ENCODE measurements at regions not wholly inside any gene's neighbourhood (a gene's known extent, or its start where the extent isn't known, plus 50 kb on each side); places are given as distances from the start of the nearest gene placed in this dataset.

DNA sequence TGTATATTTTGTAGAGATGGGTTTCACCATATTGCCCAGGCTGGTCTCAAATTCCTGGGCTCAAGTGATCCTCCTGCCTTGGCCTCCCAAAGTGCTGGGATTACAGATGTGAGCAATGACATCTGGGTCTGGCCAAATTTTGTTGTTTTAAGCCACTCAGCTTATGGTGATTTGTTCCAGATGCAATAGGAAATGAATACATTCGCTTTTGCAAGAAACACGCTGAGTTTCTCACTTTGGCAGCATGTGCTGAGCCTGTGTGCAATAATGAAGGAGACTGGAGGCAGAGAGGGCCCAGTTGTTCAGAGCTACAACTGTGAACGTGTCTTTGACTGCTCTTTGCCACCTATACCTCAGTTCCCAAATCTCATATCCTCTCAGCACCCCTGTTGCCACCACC, 56.4 kb downstream of the KIF4B start:
- Histone ChIP-seq H4K8ac (ENCODE audit: extremely low read depth, insufficient read depth, low read length) (no peak overlapping the region), H2BK12ac (ENCODE audit: low read depth, low read length) (no peak overlapping the region), H3K36me3 (ENCODE audit: control insufficient read depth in 2 of 4, insufficient read depth in 4 of 4, low read length in 3 of 4) (no peaks in the 10 kb centered on the region), H4K91ac (replicated peaks; ENCODE audit: insufficient read length, low read length) (no peak overlapping the region), H3K79me1 (ENCODE audit: low read depth, low read length) (no peaks in the 10 kb centered on the region), H3K18ac (ENCODE audit: extremely low read depth, low read length) (no peak overlapping the region), H2BK20ac (ENCODE audit: low read length) (no peak overlapping the region), H2BK120ac (replicated peaks; ENCODE audit: low read depth, low read length) (no peak overlapping the region), H2AFZ (ENCODE audit: low read length) (no peak overlapping the region), H3K4ac (replicated peaks; ENCODE audit: insufficient read length, low read depth, low read length) (no peak overlapping the region), H4K5ac (ENCODE audit: insufficient read length, low read depth, low read length) (no peak overlapping the region), H4K20me1 (replicated peaks in 1 of 2; ENCODE audit: control insufficient read depth in 1 of 2, insufficient read depth in 2 of 2, low read length in 2 of 2) (no peaks in the 10 kb centered on the region), H3K9me3 (ENCODE audit: insufficient read depth in 2 of 2, low read depth in 1 of 2, low read length in 1 of 2) (no peaks in the 10 kb centered on the region), H3K27ac (ENCODE audit: low read depth, low read length) (no peak overlapping the region), H2BK15ac (ENCODE audit: low read length) (no peak overlapping the region), H3K27me3 (replicated peaks in 1 of 4; ENCODE audit: control insufficient read depth in 3 of 4, extremely low read depth in 1 of 4, insufficient read depth in 3 of 4, low read length in 3 of 4) (no peaks in the 10 kb centered on the region), H3K56ac (replicated peaks; ENCODE audit: insufficient read length, low read depth, low read length) (no peak overlapping the region), H3K79me2 (ENCODE audit: control insufficient read depth in 1 of 2, insufficient read depth in 2 of 2, low read length in 2 of 2) (no peaks in the 10 kb centered on the region), H3K14ac (ENCODE audit: insufficient read length) (no peak overlapping the region), H2BK5ac (ENCODE audit: low read depth, low read length) (no peak overlapping the region), H3K9ac (replicated peaks in 1 of 4; ENCODE audit: extremely low read depth in 1 of 4, low read depth in 3 of 4, low read length in 3 of 4) (no peak overlapping the region), H3K4me1 (replicated peaks in 1 of 4; ENCODE audit: control insufficient read depth in 3 of 4, insufficient read depth in 4 of 4, low read length in 3 of 4) (no peaks in the 10 kb centered on the region), H3K23ac (ENCODE audit: insufficient read length) (no peak overlapping the region), H3K23me2 (ENCODE audit: low read depth, low read length) (no peaks in the 10 kb centered on the region), H2AK5ac (ENCODE audit: low read depth, low read length) (no peak overlapping the region), H3K4me3 (ENCODE audit: extremely low read depth in 1 of 4, insufficient read depth in 2 of 4, low read depth in 3 of 4, low read length in 4 of 4) (no peak overlapping the region), H3K4me2 (ENCODE audit: insufficient read depth in 1 of 2, low read depth in 2 of 2, low read length in 2 of 2) (no peak overlapping the region)
- 89% methylated on average over 3 of the region's 3 CpGs; no CpG with 5 or more reads in 1 of the 2 experiments for WGBS, 2 experiments (ENCODE audit: extremely low coverage in 1 of 2, insufficient coverage in 1 of 2, insufficient read length in 1 of 2, insufficient replicate concordance in 2 of 2, low coverage in 1 of 2, low lambda C conversion rate in 2 of 2, missing lambda C conversion rate in 1 of 2)
- ChIA-PET CTCF (ENCODE audit: partially characterized antibody) (no interaction called here), POLR2A (ENCODE audit: partially characterized antibody) (no interaction called here)
- FAIRE-seq = no peak
- DNase-seq (ENCODE audit: low read depth in 1 of 2, low spot score in 2 of 2) = no peak
- TF ChIP-seq ASH2L (IDR thresholded peaks at IDR 0.05; ENCODE audit: low read length) (no peak), TCF12 (IDR thresholded peaks at IDR 0.05; ENCODE audit: low read depth, low read length) (no peak), EP300 (IDR thresholded peaks at IDR 0.05; ENCODE audit: borderline replicate concordance in 1 of 2, low read depth in 2 of 2, low read length in 2 of 2) (no peak), FOSL1 (IDR thresholded peaks at IDR 0.05; ENCODE audit: insufficient read depth, low read depth, low read length) (no peak), HDAC2 (IDR thresholded peaks at IDR 0.05; ENCODE audit: borderline replicate concordance in 1 of 2, low read depth in 2 of 2, low read length in 2 of 2) (no peak), MAFK (IDR thresholded peaks at IDR 0.05; ENCODE audit: low read depth, low read length) (no peak), HDAC6 (IDR thresholded peaks at IDR 0.05; ENCODE audit: low read depth, low read length) (no peak), TBP (IDR thresholded peaks at IDR 0.05; ENCODE audit: low read depth, low read length) (no peak)
- TF ChIP-seq, protein P1, sequence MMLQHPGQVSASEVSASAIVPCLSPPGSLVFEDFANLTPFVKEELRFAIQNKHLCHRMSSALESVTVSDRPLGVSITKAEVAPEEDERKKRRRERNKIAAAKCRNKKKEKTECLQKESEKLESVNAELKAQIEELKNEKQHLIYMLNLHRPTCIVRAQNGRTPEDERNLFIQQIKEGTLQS (IDR thresholded peaks at IDR 0.05; ENCODE audit: insufficient read depth, low read depth, low read length) = no peak
- TF ChIP-seq, protein P2, sequence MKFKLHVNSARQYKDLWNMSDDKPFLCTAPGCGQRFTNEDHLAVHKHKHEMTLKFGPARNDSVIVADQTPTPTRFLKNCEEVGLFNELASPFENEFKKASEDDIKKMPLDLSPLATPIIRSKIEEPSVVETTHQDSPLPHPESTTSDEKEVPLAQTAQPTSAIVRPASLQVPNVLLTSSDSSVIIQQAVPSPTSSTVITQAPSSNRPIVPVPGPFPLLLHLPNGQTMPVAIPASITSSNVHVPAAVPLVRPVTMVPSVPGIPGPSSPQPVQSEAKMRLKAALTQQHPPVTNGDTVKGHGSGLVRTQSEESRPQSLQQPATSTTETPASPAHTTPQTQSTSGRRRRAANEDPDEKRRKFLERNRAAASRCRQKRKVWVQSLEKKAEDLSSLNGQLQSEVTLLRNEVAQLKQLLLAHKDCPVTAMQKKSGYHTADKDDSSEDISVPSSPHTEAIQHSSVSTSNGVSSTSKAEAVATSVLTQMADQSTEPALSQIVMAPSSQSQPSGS (IDR thresholded peaks at IDR 0.05; ENCODE audit: low read length) = no peak

Data from H1 (cell line).